H1 (cell line): ENCODE measurements at regions not wholly inside any gene's neighbourhood (a gene's known extent, or its start where the extent isn't known, plus 50 kb on each side); places are given as distances from the start of the nearest gene placed in this dataset.

Experiments used
- CTCF ChIA-PET: fragments of 300-600 bp; sonication (Branson Sonifier 250); formaldehyde crosslinking; loops from one replicate; lab custom pipeline; 2021; ENCODE audit not compliant: partially characterized antibody; lab: Charles Lee
- POLR2A ChIA-PET: fragments of 300-600 bp; sonication (Branson Sonifier 250); formaldehyde crosslinking; loops from one replicate; lab custom pipeline; 2021; ENCODE audit warnings: inconsistent platforms; ENCODE audit not compliant: partially characterized antibody; lab: Charles Lee
- DNase-seq, 2 experiments: peaks; one replicate each; pipeline versions ENCODE4 v3.0.0 to v3.0.0-alpha.2; 2010 to 2022; ENCODE audit warnings: low spot score in 2 of 2, low read depth in 1 of 2, mixed read lengths in 1 of 2
- FAIRE-seq: peaks from 2 replicates; lab custom pipeline; 2011; peaks lifted over from hg19 to GRCh38; lab: Jason Lieb, UNC
- H2AFZ ChIP-seq: 2 replicates; pipeline ENCODE4 v1.8.1; 2012; ENCODE audit warnings: low read length, inconsistent platforms
- H2AK5ac ChIP-seq: 2 replicates; pipeline ENCODE4 v1.6.1; 2013; ENCODE audit warnings: low read depth, low read length
- H2BK120ac ChIP-seq: replicated peaks from 2 replicates; pipeline ENCODE3; 2013; ENCODE audit warnings: low read depth, low read length, inconsistent platforms
- H2BK12ac ChIP-seq: 2 replicates; pipeline ENCODE4 v1.6.1; 2013; ENCODE audit warnings: low read depth, low read length
- H2BK15ac ChIP-seq: 2 replicates; pipeline ENCODE4 v1.6.1; 2013; ENCODE audit warnings: low read length
- H2BK20ac ChIP-seq: 2 replicates; pipeline ENCODE4 v1.6.1; 2013; ENCODE audit warnings: low read length
- H2BK5ac ChIP-seq: 2 replicates; pipeline ENCODE4 v1.6.1; 2013; ENCODE audit warnings: low read depth, low read length
- H3K14ac ChIP-seq: 2 replicates; pipeline ENCODE4 v1.6.1; 2013; ENCODE audit warnings: inconsistent platforms; ENCODE audit not compliant: insufficient read length
- H3K18ac ChIP-seq: 2 replicates; pipeline ENCODE4 v1.6.1; 2013; ENCODE audit warnings: low read length; ENCODE audit errors: extremely low read depth
- H3K23ac ChIP-seq: 2 replicates; pipeline ENCODE4 v1.6.1; 2013; ENCODE audit warnings: inconsistent platforms; ENCODE audit not compliant: insufficient read length
- H3K23me2 ChIP-seq: 2 replicates; pipeline ENCODE4 v1.6.1; 2013; ENCODE audit warnings: low read depth, low read length
- H3K27ac ChIP-seq: 2 replicates; pipeline ENCODE4 v1.6.1; 2011; ENCODE audit warnings: low read depth, low read length, inconsistent platforms
- H3K27me3 ChIP-seq, 4 experiments: replicated peaks in 1 of 4; 1 replicate in 1 of 4; 2 replicates in 3 of 4; pipeline versions ENCODE4 v1.6.1 to v1.8.1; 2011 to 2013; ENCODE audit warnings: low read length in 3 of 4, mild to moderate bottlenecking in 3 of 4, inconsistent platforms in 2 of 4, mixed read lengths in 2 of 4, moderate library complexity in 1 of 4; ENCODE audit not compliant: control insufficient read depth in 3 of 4, insufficient read depth in 3 of 4; ENCODE audit errors: extremely low read depth in 1 of 4
- H3K36me3 ChIP-seq, 4 experiments: 2 replicates each; pipeline versions ENCODE4 v1.6.1 to v1.8.1; 2011 to 2013; ENCODE audit warnings: mild to moderate bottlenecking in 4 of 4, low read length in 3 of 4, moderate library complexity in 2 of 4, control low read depth in 1 of 4, inconsistent platforms in 1 of 4; ENCODE audit not compliant: insufficient read depth in 4 of 4, control insufficient read depth in 2 of 4
- H3K4ac ChIP-seq: replicated peaks from 2 replicates; pipeline ENCODE3; 2013; ENCODE audit warnings: low read length, low read depth, mixed read lengths, inconsistent platforms; ENCODE audit not compliant: insufficient read length
- H3K4me1 ChIP-seq, 4 experiments: replicated peaks in 1 of 4; 1 replicate in 1 of 4; 2 replicates in 3 of 4; pipeline versions ENCODE4 v1.6.1 to v1.8.1; 2011 to 2013; ENCODE audit warnings: low read length in 3 of 4, inconsistent platforms in 2 of 4, mixed read lengths in 1 of 4; ENCODE audit not compliant: insufficient read depth in 4 of 4, control insufficient read depth in 3 of 4
- H3K4me2 ChIP-seq, 2 experiments: 2 replicates each; pipeline versions ENCODE4 v1.6.1 to v1.8.1; 2011 to 2013; ENCODE audit warnings: low read depth in 2 of 2, low read length in 2 of 2, control low read depth in 1 of 2, inconsistent platforms in 1 of 2, mild to moderate bottlenecking in 1 of 2; ENCODE audit not compliant: insufficient read depth in 1 of 2
- H3K4me3 ChIP-seq, 4 experiments: fragments of 200-600, 300-600 bp in 1 of 4; sonication (generic), shearing (Covaris generic), sonication (Bioruptor Twin) in 1 of 4; 2 replicates each; pipeline versions ENCODE4 v1.5.1 to v1.8.1; 2011 to 2016; ENCODE audit warnings: low read length in 4 of 4, low read depth in 3 of 4, control low read depth in 2 of 4, inconsistent platforms in 2 of 4, mild to moderate bottlenecking in 2 of 4, mixed read lengths in 1 of 4, moderate library complexity in 1 of 4; ENCODE audit not compliant: insufficient read depth in 2 of 4; ENCODE audit errors: extremely low read depth in 1 of 4
- H3K56ac ChIP-seq: replicated peaks from 2 replicates; pipeline ENCODE3; 2013; ENCODE audit warnings: low read depth, mild to moderate bottlenecking, mixed read lengths, low read length, inconsistent platforms; ENCODE audit not compliant: insufficient read length
- H3K79me1 ChIP-seq: 2 replicates; pipeline ENCODE4 v1.6.1; 2013; ENCODE audit warnings: low read depth, low read length, control low read depth
- H3K79me2 ChIP-seq, 2 experiments: 2 replicates each; pipeline versions ENCODE4 v1.6.1 to v1.8.1; 2012 to 2013; ENCODE audit warnings: low read length in 2 of 2, mild to moderate bottlenecking in 2 of 2, inconsistent platforms in 1 of 2; ENCODE audit not compliant: insufficient read depth in 2 of 2, control insufficient read depth in 1 of 2
- H3K9ac ChIP-seq, 4 experiments: replicated peaks in 1 of 4; 1 replicate in 1 of 4; 2 replicates in 3 of 4; pipeline versions ENCODE4 v1.6.1 to v1.8.1; 2011 to 2013; ENCODE audit warnings: low read depth in 3 of 4, low read length in 3 of 4, control low read depth in 2 of 4, mild to moderate bottlenecking in 2 of 4, moderate library complexity in 2 of 4, inconsistent platforms in 1 of 4; ENCODE audit errors: extremely low read depth in 1 of 4
- H3K9me3 ChIP-seq, 2 experiments: 2 replicates each; pipeline versions ENCODE4 v1.6.1 to v1.8.1; 2012 to 2013; ENCODE audit warnings: mild to moderate bottlenecking in 2 of 2, moderate library complexity in 2 of 2, control low read depth in 1 of 2, inconsistent platforms in 1 of 2, low read depth in 1 of 2, low read length in 1 of 2, mixed read lengths in 1 of 2; ENCODE audit not compliant: insufficient read depth in 2 of 2
- H4K20me1 ChIP-seq, 2 experiments: replicated peaks in 1 of 2; 2 replicates each; pipeline versions ENCODE3 to v1.8.1; 2011 to 2013; ENCODE audit warnings: inconsistent platforms in 2 of 2, low read length in 2 of 2, mild to moderate bottlenecking in 1 of 2; ENCODE audit not compliant: insufficient read depth in 2 of 2, control insufficient read depth in 1 of 2
- H4K5ac ChIP-seq: 2 replicates; pipeline ENCODE4 v1.6.1; 2013; ENCODE audit warnings: low read length, low read depth, mixed read lengths, inconsistent platforms; ENCODE audit not compliant: insufficient read length
- H4K8ac ChIP-seq: 2 replicates; pipeline ENCODE4 v1.8.0; 2013; ENCODE audit warnings: mild to moderate bottlenecking, moderate library complexity, low read length, inconsistent platforms; ENCODE audit not compliant: insufficient read depth; ENCODE audit errors: extremely low read depth
- H4K91ac ChIP-seq: replicated peaks from 2 replicates; pipeline ENCODE3; 2013; ENCODE audit warnings: low read length, mixed read lengths, inconsistent platforms; ENCODE audit not compliant: insufficient read length
- EP300 ChIP-seq, 2 experiments: IDR thresholded peaks; 1 replicate in 1 of 2; 2 replicates in 1 of 2; pipeline ENCODE4 v1.6.1; 2011 to 2012; ENCODE audit warnings: low read depth in 2 of 2, low read length in 2 of 2, mild to moderate bottlenecking in 2 of 2, borderline replicate concordance in 1 of 2, inconsistent platforms in 1 of 2, moderate library complexity in 1 of 2
- HDAC2 ChIP-seq, 2 experiments: fragments of 300-600 bp in 1 of 2; sonication (generic) in 1 of 2; IDR thresholded peaks; 2 replicates each; pipeline ENCODE4 v1.6.1; 2011 to 2012; ENCODE audit warnings: low read depth in 2 of 2, low read length in 2 of 2, mild to moderate bottlenecking in 2 of 2, moderate library complexity in 2 of 2, borderline replicate concordance in 1 of 2, inconsistent platforms in 1 of 2
- JUN ChIP-seq: IDR thresholded peaks from 2 replicates; pipeline ENCODE4 v1.6.1; 2011; ENCODE audit warnings: low read depth, mild to moderate bottlenecking, improper control_type of control experiment, low read length
- KDM1A ChIP-seq: fragments of 200-600, 300-600 bp; sonication (generic); IDR thresholded peaks from 2 replicates; pipeline ENCODE4 v1.7.1; 2016; ENCODE audit warnings: mild to moderate bottlenecking, low read length, borderline replicate concordance
- NANOG ChIP-seq: IDR thresholded peaks from 2 replicates; pipeline ENCODE4 v1.6.1; 2011; ENCODE audit warnings: low read length, low read depth, mild to moderate bottlenecking, inconsistent platforms; ENCODE audit not compliant: insufficient read depth, poor library complexity, severe bottlenecking
- POLR2A ChIP-seq, 2 experiments: IDR thresholded peaks; 1 replicate in 1 of 2; 2 replicates in 1 of 2; pipeline ENCODE4 v1.6.1; 2011; ENCODE audit warnings: low read depth in 2 of 2, low read length in 2 of 2, mild to moderate bottlenecking in 2 of 2; ENCODE audit errors: control extremely low read depth in 1 of 2
- POU5F1 ChIP-seq: IDR thresholded peaks from 2 replicates; pipeline ENCODE4 v1.6.1; 2011; ENCODE audit warnings: low read depth, mild to moderate bottlenecking, low read length, moderate library complexity
- RBBP5 ChIP-seq: IDR thresholded peaks from 2 replicates; pipeline ENCODE4 v1.7.1; 2012; ENCODE audit warnings: low read depth, mild to moderate bottlenecking, inconsistent platforms, low read length, moderate library complexity, borderline replicate concordance
- RNF2 ChIP-seq: fragments of 200-900, 300-1000 bp; sonication (generic); IDR thresholded peaks from 2 replicates; pipeline ENCODE4 v1.7.1; 2016; ENCODE audit warnings: borderline replicate concordance, low read depth, mild to moderate bottlenecking, antibody characterized with exemption, low read length; ENCODE audit not compliant: poor library complexity, severe bottlenecking; ENCODE audit errors: missing control alignments
- RXRA ChIP-seq: IDR thresholded peaks from 2 replicates; pipeline ENCODE4 v1.6.1; 2011; ENCODE audit warnings: low read depth, mild to moderate bottlenecking, low read length, moderate library complexity; ENCODE audit not compliant: insufficient read depth
- SAP30 ChIP-seq: fragments of 300-600 bp; sonication (generic); IDR thresholded peaks from 2 replicates; pipeline ENCODE4 v1.7.1; 2012; ENCODE audit warnings: low read length, moderate library complexity, mild to moderate bottlenecking, inconsistent platforms; ENCODE audit not compliant: insufficient read depth, insufficient replicate concordance
- SIRT6 ChIP-seq: IDR thresholded peaks from one replicate; pipeline ENCODE4 v1.7.1; 2012; ENCODE audit warnings: low read length, inconsistent platforms
- TCF12 ChIP-seq: IDR thresholded peaks from 2 replicates; pipeline ENCODE4 v1.6.1; 2011; ENCODE audit warnings: low read depth, mild to moderate bottlenecking, low read length
- YY1 ChIP-seq: IDR thresholded peaks from 2 replicates; pipeline ENCODE4 v1.6.1; 2011; ENCODE audit warnings: low read depth, mild to moderate bottlenecking, low read length
- WGBS, 2 experiments: shearing (Covaris generic) in 1 of 2; methylation state at CpG; one replicate each; pipeline versions ENCODE4 v1.1.6 to v1.1.7; 2013 to 2015; ENCODE audit warnings: low lambda C conversion rate in 2 of 2, mixed read lengths in 2 of 2, inconsistent platforms in 1 of 2, low coverage in 1 of 2, missing lambda C conversion rate in 1 of 2; ENCODE audit not compliant: insufficient replicate concordance in 2 of 2, insufficient coverage in 1 of 2, insufficient read length in 1 of 2; ENCODE audit errors: extremely low coverage in 1 of 2, missing lambda C conversion rate in 1 of 2; 5-methylcytosine and 5-hydroxymethylcytosine counted together

DNA sequence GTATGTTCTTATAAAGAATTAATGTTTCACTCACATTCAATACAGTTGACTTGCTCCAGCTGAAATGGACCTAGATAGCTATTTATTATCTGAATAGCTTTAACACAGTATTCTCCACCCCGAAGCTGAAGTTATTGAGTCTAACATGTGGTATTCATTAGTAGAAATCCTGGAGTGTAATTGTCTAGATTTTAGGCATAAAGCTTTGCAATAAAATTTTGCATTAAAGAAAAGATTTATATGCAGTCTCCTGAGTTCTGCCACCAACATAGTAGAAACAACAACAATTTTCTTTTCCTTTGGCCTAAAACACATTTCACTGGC, 90.2 kb upstream of the DCLK2 start:
- FAIRE-seq (no peak), DNase-seq (no peak)
- H2AK5ac ChIP-seq = no peak overlapping the region
- H3K79me1 ChIP-seq = no peaks in the 10 kb centered on the region
- H2BK20ac ChIP-seq = no peak overlapping the region
- H3K4me3 ChIP-seq = no peak overlapping the region
- 0 out of 7 replicates have a peak, but pooled peaks cover 0 to 3% (median 0%) of the 10 kb centered on the region in 4 experiments for H3K4me1 ChIP-seq
- no peak overlapping the region for H3K18ac ChIP-seq
- H3K79me2 ChIP-seq = no peaks in the 10 kb centered on the region
- H3K14ac ChIP-seq = no peak overlapping the region
- no peaks in the 10 kb centered on the region for H3K9me3 ChIP-seq
- no peak overlapping the region for H3K4me2 ChIP-seq
- H3K27me3 ChIP-seq = no peaks in the 10 kb centered on the region
- H3K56ac ChIP-seq = no peak overlapping the region
- no peaks in the 10 kb centered on the region for H3K36me3 ChIP-seq
- no peak overlapping the region for H4K91ac ChIP-seq
- no peak overlapping the region for H2AFZ ChIP-seq
- H2BK12ac ChIP-seq = no peak overlapping the region
- no peak overlapping the region for H2BK5ac ChIP-seq
- CTCF ChIA-PET = interaction anchor here (1.1 to 1.6 kb wide), 4 partner anchors 8 to 264 kb away, joined by 3 to 7 read pairs (median 4); no protein-coding TSS in a partner anchor
- H2BK15ac ChIP-seq = no peak overlapping the region
- no peak overlapping the region for H3K4ac ChIP-seq
- WGBS, 2 experiments = 87% methylated on average over 1 of the region's 1 CpG; no CpG with 5 or more reads in 1 of the 2 experiments
- H2BK120ac ChIP-seq = no peak overlapping the region
- no peak overlapping the region for H3K27ac ChIP-seq
- no peak overlapping the region for H4K5ac ChIP-seq
- H4K20me1 ChIP-seq = no peaks in the 10 kb centered on the region
- no peak overlapping the region for H3K23ac ChIP-seq
- H3K23me2 ChIP-seq = no peaks in the 10 kb centered on the region
- H4K8ac ChIP-seq = no peak overlapping the region
- no peak overlapping the region for H3K9ac ChIP-seq
- POLR2A ChIA-PET = interaction anchor here (0.7 kb wide), 1 partner anchor 29 kb away, joined by 3 read pairs; no protein-coding TSS in a partner anchor
- TF ChIP-seq POLR2A (IDR thresholded peaks at IDR 0.05; ENCODE audit: control extremely low read depth in 1 of 2, low read depth in 2 of 2, low read length in 2 of 2) (no peak), YY1 (no peak), NANOG (no peak), POU5F1 (no peak), HDAC2 (IDR thresholded peaks at IDR 0.05; ENCODE audit: borderline replicate concordance in 1 of 2, low read depth in 2 of 2, low read length in 2 of 2) (no peak), SAP30 (no peak), KDM1A (no peak), RNF2 (no peak), SIRT6 (no peak), EP300 (IDR thresholded peaks at IDR 0.05; ENCODE audit: borderline replicate concordance in 1 of 2, low read depth in 2 of 2, low read length in 2 of 2) (no peak), RXRA (no peak), JUN (no peak), RBBP5 (no peak), TCF12 (no peak)
